GM23338 (cell line): ENCODE measurements at regions not wholly inside any gene's neighbourhood (a gene's known extent, or its start where the extent isn't known, plus 50 kb on each side); places are given as distances from the start of the nearest gene placed in this dataset.

Source experiments
- ATAC-seq: fragments of 200-7000 bp; cut with Tn5 transposase; 3 replicates; pipeline ENCODE4 v1.9.1; 2020
- DNase-seq: peaks from one replicate; pipeline ENCODE4 v3.0.0-alpha.2; 2015; ENCODE audit warnings: low spot score
- H2AFZ ChIP-seq: fragments of 200-600 bp; sonication (generic); 2 replicates; pipeline ENCODE4 v1.8.0; 2016; ENCODE audit warnings: antibody characterized with exemption, mild to moderate bottlenecking, moderate library complexity
- H3F3A ChIP-seq: fragments of 200-600 bp; sonication (generic); replicated peaks from 2 replicates; pipeline ENCODE4 v1.8.0; 2017; ENCODE audit warnings: antibody characterized with exemption, mixed run types, low read depth
- H3K27ac ChIP-seq: fragments of 200-600 bp; sonication (generic); 2 replicates; pipeline ENCODE4 v1.6.1; 2016; ENCODE audit warnings: low read depth
- H3K27me3 ChIP-seq: fragments of 200-600 bp; sonication (generic); 2 replicates; pipeline ENCODE4 v1.8.0; 2016; ENCODE audit warnings: mild to moderate bottlenecking, mixed run types, moderate library complexity; ENCODE audit not compliant: insufficient read depth
- H3K36me3 ChIP-seq: fragments of 200-600 bp; sonication (generic); 2 replicates; pipeline ENCODE4 v1.8.0; 2016; ENCODE audit warnings: mild to moderate bottlenecking; ENCODE audit not compliant: insufficient read depth
- H3K4me1 ChIP-seq: fragments of 200-600 bp; sonication (generic); 2 replicates; pipeline ENCODE4 v1.8.0; 2016; ENCODE audit warnings: mild to moderate bottlenecking, moderate library complexity; ENCODE audit not compliant: insufficient read depth
- H3K4me2 ChIP-seq: fragments of 200-600 bp; sonication (generic); 2 replicates; pipeline ENCODE4 v1.7.1; 2017; ENCODE audit warnings: mixed run types
- H3K4me3 ChIP-seq: fragments of 200-600 bp; sonication (generic); 2 replicates; pipeline ENCODE4 v1.6.1; 2016; ENCODE audit warnings: mixed run types
- H3K79me2 ChIP-seq: fragments of 200-600 bp; sonication (generic); replicated peaks from 2 replicates; pipeline ENCODE4 v1.8.0; 2017; ENCODE audit warnings: mild to moderate bottlenecking; ENCODE audit not compliant: insufficient read depth
- H3K9me2 ChIP-seq: fragments of 200-600 bp; sonication (generic); 2 replicates; pipeline ENCODE4 v1.8.0; 2017; ENCODE audit not compliant: insufficient read depth
- H4K20me1 ChIP-seq: fragments of 200-600 bp; sonication (generic); replicated peaks from 2 replicates; pipeline ENCODE4 v1.8.0; 2017; ENCODE audit warnings: mild to moderate bottlenecking; ENCODE audit not compliant: insufficient read depth
- H3K27ac Mint-ChIP-seq: 2 replicates; pipeline ENCODE4 v1.8.0; 2020; ENCODE audit warnings: inconsistent platforms, mild to moderate bottlenecking, moderate library complexity, mixed read lengths
- H3K27me3 Mint-ChIP-seq: 3 replicates; pipeline ENCODE4 v1.8.0; 2022; ENCODE audit warnings: low read depth, mild to moderate bottlenecking, moderate library complexity, mixed read lengths, inconsistent platforms; ENCODE audit not compliant: insufficient read depth, poor library complexity
- H3K36me3 Mint-ChIP-seq: 3 replicates; pipeline ENCODE4 v1.8.0; 2021; ENCODE audit warnings: low read depth, mild to moderate bottlenecking, inconsistent platforms, moderate library complexity, mixed read lengths
- H3K4me1 Mint-ChIP-seq: 3 replicates; pipeline ENCODE4 v1.8.0; 2020; ENCODE audit warnings: mild to moderate bottlenecking, inconsistent platforms, mixed read lengths
- H3K4me3 Mint-ChIP-seq: 3 replicates; pipeline ENCODE4 v1.8.0; 2021; ENCODE audit warnings: moderate library complexity, mild to moderate bottlenecking, inconsistent platforms, mixed read lengths
- H3K9me3 Mint-ChIP-seq: 3 replicates; pipeline ENCODE4 v1.8.0; 2020; ENCODE audit warnings: moderate library complexity, mild to moderate bottlenecking, inconsistent platforms, mixed read lengths
- CREB1 ChIP-seq: fragments of 250-450 bp; sonication (Bioruptor Pico); IDR thresholded peaks from 2 replicates; pipeline ENCODE4 v1.5.0; 2020; ENCODE audit warnings: low read depth, mild to moderate bottlenecking, moderate library complexity
- ETS1 ChIP-seq: IDR thresholded peaks from 2 replicates; pipeline ENCODE4 v1.6.1; 2016; ENCODE audit warnings: antibody characterized with exemption
- EZH2 ChIP-seq: fragments of 200-600 bp; sonication (generic); IDR thresholded peaks from one replicate; pipeline ENCODE4 v1.8.0; 2017; ENCODE audit warnings: antibody characterized with exemption, mild to moderate bottlenecking, low read depth; ENCODE audit not compliant: unreplicated experiment
- EZH2phosphoT487 ChIP-seq: fragments of 200-600 bp; sonication (generic); IDR thresholded peaks from one replicate; pipeline ENCODE4 v1.8.1; 2018; ENCODE audit warnings: antibody characterized with exemption; ENCODE audit not compliant: unreplicated experiment
- JUNB ChIP-seq: IDR thresholded peaks from one replicate; pipeline ENCODE4 v1.6.1; 2016; ENCODE audit warnings: antibody characterized with exemption; ENCODE audit not compliant: unreplicated experiment
- NANOG ChIP-seq: IDR thresholded peaks from 2 replicates; pipeline ENCODE4 v1.6.1; 2016; ENCODE audit warnings: antibody characterized with exemption, borderline replicate concordance
- POLR2AphosphoS5 ChIP-seq: IDR thresholded peaks from 2 replicates; pipeline ENCODE4 v1.6.1; 2016; ENCODE audit warnings: antibody characterized with exemption, low read depth
- REST ChIP-seq: IDR thresholded peaks from one replicate; pipeline ENCODE4 v1.6.1; 2018; ENCODE audit warnings: antibody characterized with exemption; ENCODE audit not compliant: unreplicated experiment
- STAT1 ChIP-seq: IDR thresholded peaks from one replicate; pipeline ENCODE4 v1.6.1; 2016; ENCODE audit warnings: antibody characterized with exemption; ENCODE audit not compliant: unreplicated experiment
- ZNF114 ChIP-seq: fragments of 250-450 bp; sonication (Bioruptor Pico); IDR thresholded peaks from 2 replicates; pipeline ENCODE4 v1.5.0; 2020; ENCODE audit warnings: mild to moderate bottlenecking, moderate library complexity
- ZNF331 ChIP-seq: fragments of 250-450 bp; sonication (Bioruptor Pico); IDR thresholded peaks from 2 replicates; pipeline ENCODE4 v1.5.0; 2020; ENCODE audit warnings: low read depth, mild to moderate bottlenecking, moderate library complexity
- ZNF462 ChIP-seq: fragments of 250-450 bp; sonication (Bioruptor Pico); IDR thresholded peaks from 2 replicates; pipeline ENCODE4 v1.5.0; 2020; ENCODE audit warnings: mild to moderate bottlenecking, moderate library complexity
- TF ChIP-seq, protein P1 (sequence below), 2 experiments: fragments of 200-600 bp in 1 of 2; sonication (generic) in 1 of 2; conservative IDR thresholded peaks; 2 replicates each; pipeline versions ENCODE4 v1.5.1 to v1.6.1; 2016 to 2017; ENCODE audit warnings: antibody characterized with exemption in 2 of 2, low read depth in 2 of 2, mild to moderate bottlenecking in 2 of 2, moderate library complexity in 1 of 2

DNA sequence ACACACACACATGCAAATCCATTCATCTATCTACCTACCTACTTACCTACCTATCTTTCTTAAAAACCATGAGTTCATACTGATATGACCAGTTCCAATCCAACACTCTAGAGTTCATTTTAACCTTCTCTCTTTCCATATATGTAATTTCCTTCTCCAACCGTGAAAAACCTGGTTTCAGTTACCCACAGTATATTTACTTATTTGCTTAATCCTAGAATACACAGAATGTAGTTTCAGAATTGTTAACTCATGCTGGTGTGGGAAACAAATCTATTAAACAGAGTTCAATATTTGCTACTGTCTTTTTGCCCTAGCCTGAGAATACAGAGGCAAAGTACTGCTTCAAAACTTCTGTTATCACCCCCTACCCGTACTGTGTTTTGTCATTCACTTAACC, 101.3 kb downstream of the RRM1 start:
- no peak overlapping the region for H3K27ac ChIP-seq
- H3K36me3 Mint-ChIP-seq = no peaks in the 10 kb centered on the region
- no peaks in the 10 kb centered on the region for H3K9me3 Mint-ChIP-seq
- no peak overlapping the region for H3K4me2 ChIP-seq
- no peaks in the 10 kb centered on the region for H4K20me1 ChIP-seq
- no peaks in the 10 kb centered on the region for H3K36me3 ChIP-seq
- no peaks in the 10 kb centered on the region for H3K4me1 Mint-ChIP-seq
- ATAC-seq = no peak
- no peaks in the 10 kb centered on the region for H3K79me2 ChIP-seq
- no peaks in the 10 kb centered on the region for H3K27me3 Mint-ChIP-seq
- no peak overlapping the region for H3K27ac Mint-ChIP-seq
- no peak for TF ChIP-seq STAT1
- no peak for TF ChIP-seq ZNF114 (CRISPR knock-in tag)
- TF ChIP-seq NANOG = no peak
- no peak for TF ChIP-seq EZH2phosphoT487
- TF ChIP-seq CREB1 (CRISPR knock-in tag) = no peak
- TF ChIP-seq ETS1 = no peak
- no peak for TF ChIP-seq REST
- TF ChIP-seq POLR2AphosphoS5 = no peak
- TF ChIP-seq EZH2 = no peak
- TF ChIP-seq JUNB = no peak
- TF ChIP-seq, protein P1, sequence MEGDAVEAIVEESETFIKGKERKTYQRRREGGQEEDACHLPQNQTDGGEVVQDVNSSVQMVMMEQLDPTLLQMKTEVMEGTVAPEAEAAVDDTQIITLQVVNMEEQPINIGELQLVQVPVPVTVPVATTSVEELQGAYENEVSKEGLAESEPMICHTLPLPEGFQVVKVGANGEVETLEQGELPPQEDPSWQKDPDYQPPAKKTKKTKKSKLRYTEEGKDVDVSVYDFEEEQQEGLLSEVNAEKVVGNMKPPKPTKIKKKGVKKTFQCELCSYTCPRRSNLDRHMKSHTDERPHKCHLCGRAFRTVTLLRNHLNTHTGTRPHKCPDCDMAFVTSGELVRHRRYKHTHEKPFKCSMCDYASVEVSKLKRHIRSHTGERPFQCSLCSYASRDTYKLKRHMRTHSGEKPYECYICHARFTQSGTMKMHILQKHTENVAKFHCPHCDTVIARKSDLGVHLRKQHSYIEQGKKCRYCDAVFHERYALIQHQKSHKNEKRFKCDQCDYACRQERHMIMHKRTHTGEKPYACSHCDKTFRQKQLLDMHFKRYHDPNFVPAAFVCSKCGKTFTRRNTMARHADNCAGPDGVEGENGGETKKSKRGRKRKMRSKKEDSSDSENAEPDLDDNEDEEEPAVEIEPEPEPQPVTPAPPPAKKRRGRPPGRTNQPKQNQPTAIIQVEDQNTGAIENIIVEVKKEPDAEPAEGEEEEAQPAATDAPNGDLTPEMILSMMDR (conservative IDR thresholded peaks at IDR 0.05; ENCODE audit: low read depth in 2 of 2) = no peak
- TF ChIP-seq ZNF331 (CRISPR knock-in tag) = no peak
- no peak for TF ChIP-seq ZNF462
- DNase-seq = no peak
- no peaks in the 10 kb centered on the region for H3K4me1 ChIP-seq
- H3K27me3 ChIP-seq = no peaks in the 10 kb centered on the region
- H2AFZ ChIP-seq = no peak overlapping the region
- H3K4me3 ChIP-seq = no peak overlapping the region
- H3K4me3 Mint-ChIP-seq = no peak overlapping the region
- no peaks in the 10 kb centered on the region; the same call in 1 of the 2 replicates for H3K9me2 ChIP-seq
- no peaks in the 10 kb centered on the region for H3F3A ChIP-seq
